LoVo (cell line): ENCODE measurements at regions not wholly inside any gene's neighbourhood (a gene's known extent, or its start where the extent isn't known, plus 50 kb on each side); places are given as distances from the start of the nearest gene placed in this dataset.

ENCODE experiments used
- DNase-seq: peaks from one replicate; pipeline ENCODE4 v3.0.0-alpha.2; 2016; ENCODE audit warnings: low spot score

DNA sequence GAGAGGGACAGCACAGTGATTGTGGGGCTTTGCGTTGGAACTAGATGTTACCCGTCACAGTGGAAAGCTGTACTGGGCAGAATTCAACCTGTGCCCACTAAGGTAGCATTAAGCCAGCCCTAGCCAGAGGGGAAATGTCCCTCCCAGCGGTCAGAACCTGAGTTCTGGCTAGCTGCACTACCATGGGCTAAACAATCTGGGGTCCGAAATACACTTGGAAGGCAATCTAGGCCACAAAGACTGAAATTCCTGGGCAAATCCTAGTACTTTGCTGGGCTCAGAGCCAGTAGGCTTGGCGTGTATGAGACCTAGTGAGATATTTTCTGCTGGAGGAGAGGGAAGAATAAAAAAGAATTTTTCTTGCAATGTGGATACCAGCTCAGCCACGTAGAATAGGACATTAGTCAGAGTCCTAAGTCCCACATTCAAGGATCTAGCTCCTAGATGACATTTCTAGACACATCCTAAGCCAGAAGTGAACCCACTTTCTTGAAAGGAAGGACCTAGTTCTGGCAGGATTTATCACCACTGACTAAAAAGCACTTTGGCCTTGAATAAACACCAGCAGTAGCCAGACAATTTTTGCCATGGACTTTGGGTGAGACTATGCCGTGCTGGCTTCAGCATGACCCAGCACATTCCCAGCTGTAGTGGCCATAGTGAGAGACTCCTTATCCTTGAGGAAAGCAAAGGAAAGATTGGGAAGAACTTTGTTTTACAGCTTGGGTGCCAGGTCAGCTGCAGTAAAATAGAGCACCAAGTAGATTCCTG is 618.0 kb downstream of the BRINP1 start:
- DNase-seq: no peak

GRCh38 chr9:118751848-118752223 is 617.4 kb downstream of the BRINP1 start:
- DNase-seq: no peak

DNA sequence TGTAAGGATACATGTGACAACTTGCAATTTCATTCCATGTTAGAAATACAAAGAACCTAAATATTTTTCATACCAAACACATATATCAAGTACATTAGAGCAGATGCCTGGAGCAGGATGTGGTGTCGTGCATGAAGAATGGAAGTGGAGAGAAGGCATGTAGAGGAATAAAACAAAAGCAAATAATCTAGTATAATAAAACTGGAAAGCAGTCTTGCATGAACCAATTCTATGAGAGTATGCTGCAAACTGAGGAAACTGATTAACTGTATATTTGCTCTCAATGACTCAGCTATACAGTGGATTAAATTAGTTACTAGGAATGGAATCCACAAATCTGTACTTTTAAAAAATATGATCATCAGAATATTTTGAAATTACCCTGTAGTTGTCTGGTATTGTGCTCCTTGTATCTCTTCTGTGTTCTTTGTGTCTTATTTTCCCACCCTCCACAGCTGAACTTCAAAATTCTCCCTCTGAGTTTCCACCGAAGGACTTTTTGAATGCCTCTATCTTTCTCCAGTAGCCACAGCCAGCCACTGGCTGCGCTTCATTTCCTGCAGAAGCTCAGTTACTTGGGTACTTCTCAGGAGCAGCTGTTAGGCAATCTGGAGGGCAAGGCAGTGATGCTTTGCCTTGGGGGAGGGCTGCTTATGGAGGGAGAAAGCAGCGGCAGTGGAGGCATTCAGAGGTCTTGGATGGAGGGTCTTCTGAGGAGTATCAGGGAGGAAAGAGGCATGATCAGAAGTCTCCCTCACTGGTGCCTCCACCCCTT is 608.0 kb downstream of the BRINP1 start:
- no peak for DNase-seq

- DNase-seq: no peak
Observed at GRCh38 chr9:118767571-118767970, 601.7 kb downstream of the BRINP1 start.

GRCh38 chr9:118782790-118783463 is 586.3 kb downstream of the BRINP1 start:
- DNase-seq: no peak

DNA sequence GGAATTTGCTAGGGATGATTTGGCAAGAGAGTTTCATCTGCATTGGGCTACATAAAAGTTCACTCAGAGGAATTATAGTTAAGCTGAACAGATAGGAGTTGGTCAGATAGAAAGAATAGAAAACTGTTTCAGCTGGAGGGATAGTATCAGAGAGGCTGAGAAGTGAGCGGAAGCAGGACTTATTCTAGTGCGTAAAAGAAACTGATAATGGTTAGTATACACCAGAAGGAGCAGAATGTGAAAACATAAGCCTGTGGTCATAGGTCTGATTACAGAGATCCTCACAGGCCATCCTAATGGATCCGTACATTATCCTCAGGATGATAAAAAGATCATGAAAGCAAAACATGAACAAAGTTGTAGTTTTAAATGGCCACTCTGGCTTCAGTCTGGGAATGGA is 585.2 kb downstream of the BRINP1 start:
- DNase-seq: no peak

- no peak for DNase-seq
Observed at GRCh38 chr9:118785456-118785855, 583.8 kb downstream of the BRINP1 start.

GRCh38 chr9:118786877-118787276 is 582.4 kb downstream of the BRINP1 start:
- DNase-seq: no peak

DNA sequence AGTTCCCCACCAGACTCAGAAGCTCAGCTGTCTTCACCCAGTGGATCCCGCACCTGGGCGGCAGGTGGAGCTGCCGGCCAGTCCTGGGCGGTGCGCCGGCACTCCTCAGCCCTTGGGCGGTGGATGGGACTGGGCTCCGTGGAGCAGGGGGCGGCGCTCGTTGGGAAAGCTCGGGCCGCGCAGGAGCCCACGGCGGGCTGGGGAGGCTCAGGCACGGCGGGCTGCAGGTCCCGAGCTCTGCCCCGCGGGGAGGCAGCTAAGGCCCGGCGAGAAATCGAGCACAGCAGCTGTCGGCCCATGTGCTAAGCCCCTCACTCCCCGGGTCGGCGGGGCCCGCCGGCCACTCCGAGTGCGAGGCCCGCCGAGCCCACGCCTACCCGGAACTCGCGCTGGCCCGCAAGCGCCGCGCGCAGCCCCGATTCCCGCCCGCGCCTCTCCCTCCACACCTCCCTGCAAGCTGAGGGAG is 560.0 kb downstream of the BRINP1 start:
- DNase-seq: no peak

DNA sequence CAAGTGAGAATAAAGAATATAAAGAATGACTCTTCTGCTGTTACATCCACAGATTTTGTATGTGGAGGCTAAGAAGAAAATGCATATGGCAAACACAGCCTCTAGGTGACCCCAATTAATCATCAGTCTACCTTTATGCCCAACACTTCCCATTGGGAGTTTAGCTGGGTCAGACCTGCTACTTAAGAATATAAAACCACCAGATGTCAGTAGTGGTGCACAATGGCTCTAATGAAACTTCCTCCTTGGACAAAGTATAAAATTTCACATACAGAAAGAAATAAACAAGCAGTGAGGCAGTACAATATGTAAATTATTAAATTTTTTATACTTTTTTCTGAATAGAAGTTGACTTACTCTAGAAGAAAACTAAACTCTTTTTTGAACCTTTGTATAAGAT is 539.9 kb downstream of the BRINP1 start:
- no peak for DNase-seq

GRCh38 chr9:118832371-118832770 is 536.9 kb downstream of the BRINP1 start:
- DNase-seq: no peak

DNA sequence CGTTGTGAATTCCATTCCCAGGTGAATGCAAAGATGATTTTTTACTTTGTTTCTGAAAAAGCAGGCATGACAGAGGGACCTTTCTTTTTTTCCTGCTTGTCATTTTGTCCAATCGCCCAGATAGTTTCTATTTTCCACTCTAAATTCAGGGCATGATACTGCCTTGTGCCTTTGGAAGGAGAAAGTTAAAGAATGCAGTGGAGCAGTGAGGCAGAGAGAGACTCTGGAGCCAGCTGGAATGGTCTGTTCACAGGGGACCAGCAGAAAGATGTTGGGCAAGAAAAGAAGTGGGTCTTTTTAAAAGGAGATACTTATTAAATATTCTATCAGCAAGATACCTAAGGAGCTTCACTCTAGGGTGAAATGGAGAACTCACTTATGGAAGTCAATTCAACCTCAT is 532.3 kb downstream of the BRINP1 start:
- DNase-seq: no peak

- no peak for DNase-seq
Observed at GRCh38 chr9:118871531-118871930, 497.7 kb downstream of the BRINP1 start.

DNA sequence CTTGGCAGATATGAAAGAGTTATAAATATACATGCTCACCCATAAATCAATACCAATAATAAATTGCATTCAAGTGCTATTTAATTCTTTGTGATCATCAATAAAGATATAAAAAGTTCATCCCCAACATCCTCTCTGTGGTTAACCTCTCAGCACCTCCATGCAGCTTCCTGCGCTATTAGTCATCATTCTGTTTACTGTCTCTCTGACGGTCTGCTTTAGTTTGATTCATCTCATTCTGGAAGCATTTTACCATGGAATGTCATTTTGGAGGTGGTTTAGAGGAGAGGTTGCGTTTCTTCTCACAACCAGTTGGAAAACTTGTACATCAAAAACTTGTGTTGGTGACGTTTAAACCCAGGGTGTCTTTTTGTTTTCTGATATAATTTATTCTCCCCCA is 486.6 kb downstream of the BRINP1 start:
- no peak for DNase-seq

DNA sequence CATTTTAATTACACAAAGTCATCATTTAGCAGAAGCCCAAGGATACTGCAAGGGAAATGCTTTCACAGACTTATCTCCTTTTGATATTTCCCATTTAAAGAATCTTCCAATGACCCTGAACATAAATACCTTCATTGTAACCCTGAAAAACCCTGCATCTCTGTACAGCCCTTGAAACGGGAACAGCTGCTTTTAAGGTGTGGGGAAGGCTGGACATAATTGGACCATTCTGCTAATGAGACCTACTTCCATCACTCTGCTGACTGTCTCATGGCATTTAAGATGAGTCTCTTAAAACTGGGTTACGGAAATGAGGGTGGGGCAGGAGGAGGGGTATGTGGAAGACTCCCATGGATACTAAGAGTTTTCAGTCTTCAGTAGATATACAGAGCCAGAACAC is 485.8 kb downstream of the BRINP1 start:
- DNase-seq: no peak

DNA sequence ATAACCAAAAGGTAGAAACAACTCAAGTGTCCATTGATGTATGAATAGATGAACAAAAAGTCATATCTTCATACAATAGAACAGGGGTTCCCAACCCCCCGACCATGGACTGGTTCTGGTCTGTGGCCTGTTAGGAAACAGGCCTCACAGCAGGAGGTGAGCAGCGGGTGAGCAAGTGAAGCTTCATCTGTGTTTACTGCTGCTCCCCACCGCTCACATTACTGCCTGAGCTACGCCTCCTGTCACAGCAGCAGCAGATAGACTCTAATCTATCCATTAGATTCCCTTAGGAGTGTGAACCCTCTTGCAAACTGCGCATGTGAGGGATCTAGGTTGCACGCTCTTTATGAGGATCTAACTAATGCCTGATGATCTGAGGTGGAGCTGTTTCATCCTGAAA is 478.0 kb downstream of the BRINP1 start:
- no peak for DNase-seq

DNA sequence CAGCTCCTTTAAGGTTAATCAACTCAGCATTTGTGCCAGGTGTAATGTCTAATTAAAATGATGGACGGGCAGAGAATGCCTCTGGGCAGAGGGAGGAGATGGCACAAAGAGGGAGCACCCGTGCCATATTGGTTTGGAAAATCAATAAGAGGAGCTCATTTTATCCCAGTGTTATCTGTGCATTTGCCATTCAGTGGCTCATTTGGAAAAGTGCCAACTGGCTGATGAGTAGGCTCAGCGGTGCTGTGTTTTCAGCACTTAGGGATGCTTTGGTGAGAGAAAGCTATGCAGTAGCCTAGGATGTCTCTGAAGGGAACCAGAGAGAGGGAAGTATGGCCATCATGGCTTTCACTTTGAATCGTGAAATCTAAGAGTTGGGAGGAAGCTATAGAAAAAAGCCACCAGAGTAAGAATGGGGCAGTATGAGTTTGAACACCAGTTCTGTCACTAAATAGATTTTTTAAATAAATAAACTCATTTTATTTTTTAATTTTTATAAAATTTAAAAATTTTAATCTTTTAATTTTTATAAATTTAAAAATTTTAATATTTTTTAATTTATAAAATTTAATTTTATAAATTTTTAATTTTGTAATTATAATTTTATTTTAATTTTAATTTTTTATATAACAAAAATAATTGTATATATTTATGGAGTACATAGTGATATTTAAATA is 472.8 kb downstream of the BRINP1 start:
- DNase-seq: no peak

DNA sequence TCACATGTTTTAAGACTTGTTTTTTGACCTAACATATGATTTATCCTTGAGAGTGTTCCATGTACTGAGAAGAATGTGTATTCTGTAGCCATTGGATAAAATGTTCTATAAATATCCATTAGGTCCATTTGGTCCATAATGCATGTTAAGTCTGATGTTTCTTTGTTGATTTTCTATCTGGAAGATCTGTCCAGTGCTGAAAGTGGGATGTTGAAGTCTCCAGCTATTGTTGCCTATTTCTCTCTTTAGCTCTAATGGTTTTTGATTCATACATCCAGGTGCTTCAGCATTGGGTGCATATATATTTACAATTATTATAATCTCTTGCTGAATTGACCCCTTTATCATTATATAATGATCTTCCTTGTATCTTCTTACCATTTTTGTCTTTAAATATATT is 451.1 kb downstream of the BRINP1 start:
- no peak for DNase-seq

DNA sequence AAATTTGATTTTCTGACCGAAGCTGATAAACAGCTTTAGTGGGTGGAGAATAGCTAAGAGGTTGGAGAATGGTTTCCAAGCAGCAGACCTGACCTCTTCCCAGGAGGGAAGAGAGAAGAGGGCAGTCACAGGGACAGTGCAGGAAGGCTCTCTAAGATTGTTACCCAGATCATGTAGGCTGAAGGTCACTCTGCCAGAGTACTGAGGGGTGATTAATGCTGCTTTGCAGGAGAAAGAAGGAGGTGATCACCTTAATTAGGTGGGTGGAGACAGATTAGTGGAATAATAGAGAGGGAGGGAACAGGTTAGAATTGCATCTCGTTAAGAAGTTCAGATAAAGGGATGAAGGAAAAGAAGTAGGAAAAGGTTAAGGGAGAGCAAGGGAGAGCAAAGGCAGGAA is 440.5 kb downstream of the BRINP1 start:
- no peak for DNase-seq

- DNase-seq: no peak
Observed at GRCh38 chr9:118929287-118929686, 439.9 kb downstream of the BRINP1 start.

DNA sequence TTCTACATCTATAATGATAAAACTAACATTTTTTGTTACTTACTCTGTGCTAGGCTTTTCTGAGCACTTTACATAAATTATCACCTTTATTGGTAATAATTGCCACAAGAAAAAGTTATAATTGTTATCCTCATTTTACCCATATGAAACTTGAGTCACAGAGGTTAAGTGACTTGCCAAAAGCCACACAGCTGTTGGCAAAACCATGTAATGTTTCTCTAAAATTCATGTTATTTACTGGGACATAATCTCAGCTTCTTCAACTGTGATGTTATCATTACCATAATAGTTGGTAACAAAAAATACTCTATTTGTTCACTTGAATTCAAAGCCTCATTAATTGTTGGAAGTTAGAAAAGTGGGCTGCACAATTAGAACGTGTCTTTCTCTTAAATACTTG is 437.3 kb downstream of the BRINP1 start:
- DNase-seq: no peak

DNA sequence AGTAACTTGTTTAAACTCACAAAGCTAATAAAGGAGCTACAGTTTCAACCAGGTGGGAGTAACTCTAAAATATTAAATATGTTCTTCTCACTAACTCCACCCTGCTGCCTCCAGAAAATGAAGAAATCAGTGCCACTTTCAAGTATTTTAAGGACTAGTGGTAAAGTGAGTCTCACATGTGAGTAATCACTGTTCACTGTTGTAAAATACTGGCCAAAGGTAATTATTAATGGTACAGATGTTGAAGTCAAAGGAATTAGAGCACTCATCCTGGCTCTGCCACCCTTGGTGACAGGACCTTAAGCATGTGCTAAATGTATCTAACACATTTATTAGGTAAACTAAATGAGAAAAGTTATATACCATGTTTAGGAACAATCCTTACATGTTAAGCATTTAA is 430.7 kb downstream of the BRINP1 start:
- no peak for DNase-seq
